Endodermal cell (in vitro differentiated cells): ENCODE measurements at regions not wholly inside any gene's neighbourhood (a gene's known extent, or its start where the extent isn't known, plus 50 kb on each side); places are given as distances from the start of the nearest gene placed in this dataset.

ENCODE experiments used
- DNase-seq: peaks from one replicate; pipeline ENCODE4 v3.0.0-alpha.2; 2017
- H3K27ac ChIP-seq: 2 replicates; pipeline ENCODE4 v1.5.1; 2013; ENCODE audit warnings: mild to moderate bottlenecking, low read depth, low read length, moderate library complexity
- H3K27me3 ChIP-seq: 2 replicates; pipeline ENCODE4 v1.6.1; 2013; ENCODE audit warnings: mild to moderate bottlenecking, low read length, moderate library complexity; ENCODE audit not compliant: insufficient read depth, control insufficient read depth, poor library complexity, severe bottlenecking
- H3K36me3 ChIP-seq: 2 replicates; pipeline ENCODE4 v1.7.0; 2013; ENCODE audit warnings: mild to moderate bottlenecking, low read length, moderate library complexity; ENCODE audit not compliant: control insufficient read depth, insufficient read depth
- H3K4me1 ChIP-seq: one replicate; pipeline ENCODE4 v1.7.0; 2013; ENCODE audit warnings: low read length; ENCODE audit not compliant: control insufficient read depth, insufficient read depth
- H3K4me3 ChIP-seq: 2 replicates; pipeline ENCODE4 v1.5.1; 2013; ENCODE audit warnings: mild to moderate bottlenecking, low read length, moderate library complexity
- H3K9ac ChIP-seq: 2 replicates; pipeline ENCODE4 v1.6.1; 2013; ENCODE audit warnings: mild to moderate bottlenecking, low read length, moderate library complexity; ENCODE audit not compliant: poor library complexity, severe bottlenecking; ENCODE audit errors: extremely low read depth
- H3K9me3 ChIP-seq: 2 replicates; pipeline ENCODE4 v1.6.1; 2013; ENCODE audit warnings: mild to moderate bottlenecking, low read length, moderate library complexity; ENCODE audit not compliant: control insufficient read depth
- H3K27ac Mint-ChIP-seq: 2 replicates; pipeline ENCODE4 v1.8.0; 2020; ENCODE audit warnings: mixed read lengths
- H3K27me3 Mint-ChIP-seq: 2 replicates; pipeline ENCODE4 v1.8.0; 2021; ENCODE audit warnings: mild to moderate bottlenecking, mixed read lengths; ENCODE audit not compliant: insufficient read depth
- H3K36me3 Mint-ChIP-seq: 2 replicates; pipeline ENCODE4 v1.8.0; 2020; ENCODE audit warnings: low read depth, mixed read lengths
- H3K4me1 Mint-ChIP-seq: 2 replicates; pipeline ENCODE4 v1.8.0; 2020; ENCODE audit warnings: mixed read lengths
- H3K4me3 Mint-ChIP-seq: 2 replicates; pipeline ENCODE4 v1.8.0; 2020; ENCODE audit warnings: mild to moderate bottlenecking, moderate library complexity, mixed read lengths
- H3K9me3 Mint-ChIP-seq: 2 replicates; pipeline ENCODE4 v1.8.0; 2020; ENCODE audit warnings: mild to moderate bottlenecking, mixed read lengths
- CTCF ChIP-seq: fragments of 200-600 bp; sonication (generic); conservative IDR thresholded peaks from 2 replicates; pipeline ENCODE4 v1.5.0; 2021; ENCODE audit warnings: antibody characterized with exemption, mild to moderate bottlenecking
- WGBS, 2 experiments: methylation state at CpG; one replicate each; pipeline versions ENCODE4 v1.1.5 to v1.1.7; 2013; ENCODE audit warnings: missing lambda C conversion rate in 2 of 2, mixed read lengths in 1 of 2; ENCODE audit not compliant: insufficient coverage in 1 of 2, insufficient read length in 1 of 2; 5-methylcytosine and 5-hydroxymethylcytosine counted together

- no peaks in the 10 kb centered on the region for H3K9me3 ChIP-seq
- Mint-ChIP-seq H3K9me3 (no peaks in the 10 kb centered on the region), H3K27ac (no peak overlapping the region), H3K4me1 (peaks cover 3% of the 10 kb centered on the region), H3K27me3 (no peaks in the 10 kb centered on the region), H3K4me3 (no peak overlapping the region), H3K36me3 (no peaks in the 10 kb centered on the region)
- DNase-seq: no peak
- H3K36me3 ChIP-seq: no peaks in the 10 kb centered on the region
- no peaks in the 10 kb centered on the region for H3K27me3 ChIP-seq
- no peaks in the 10 kb centered on the region for H3K4me1 ChIP-seq
- no peak for TF ChIP-seq CTCF
- WGBS, 2 experiments: 42 to 50% methylated on average over 2 of the region's 2 CpGs
- H3K4me3 ChIP-seq: no peak overlapping the region
- H3K27ac ChIP-seq: no peak overlapping the region
- no peak overlapping the region for H3K9ac ChIP-seq
These were observed 287.1 kb upstream of the SPTLC3 start for GRCh38 chr20:12721636-12722035.

GRCh38 chr20:12722091-12722490, 286.7 kb upstream of the SPTLC3 start:
- WGBS, 2 experiments: 91 to 100% methylated on average over 1 of the region's 1 CpG
- Histone ChIP-seq H3K36me3 (no peaks in the 10 kb centered on the region), H3K9me3 (no peaks in the 10 kb centered on the region), H3K27me3 (no peaks in the 10 kb centered on the region), H3K4me1 (peaks cover 3% of the 10 kb centered on the region), H3K4me3 (no peak overlapping the region), H3K27ac (no peak overlapping the region), H3K9ac (no peak overlapping the region)
- H3K36me3 Mint-ChIP-seq: no peaks in the 10 kb centered on the region
- no peaks in the 10 kb centered on the region for H3K27me3 Mint-ChIP-seq
- no peak overlapping the region for H3K4me3 Mint-ChIP-seq
- H3K9me3 Mint-ChIP-seq: no peaks in the 10 kb centered on the region
- DNase-seq: no peak
- peaks cover 7% of the 10 kb centered on the region for H3K4me1 Mint-ChIP-seq
- no peak for TF ChIP-seq CTCF
- H3K27ac Mint-ChIP-seq: no peak overlapping the region

- no peak for TF ChIP-seq CTCF
- Mint-ChIP-seq H3K27me3 (no peaks in the 10 kb centered on the region), H3K4me1 (peaks cover 14% of the 10 kb centered on the region), H3K9me3 (no peaks in the 10 kb centered on the region), H3K27ac (no peak overlapping the region), H3K4me3 (no peak overlapping the region), H3K36me3 (no peaks in the 10 kb centered on the region)
- Histone ChIP-seq H3K9ac (no peak overlapping the region), H3K4me1 (peaks cover 3% of the 10 kb centered on the region), H3K4me3 (no peak overlapping the region), H3K9me3 (no peaks in the 10 kb centered on the region), H3K27me3 (no peaks in the 10 kb centered on the region), H3K27ac (no peak overlapping the region), H3K36me3 (no peaks in the 10 kb centered on the region)
- WGBS, 2 experiments: 95 to 100% methylated on average over 2 of the region's 2 CpGs
- no peak for DNase-seq
These were observed 285.0 kb upstream of the SPTLC3 start for GRCh38 chr20:12723811-12724210.
